ENCODE measurements at regions not wholly inside any gene's neighbourhood (a gene's known extent, or its start where the extent isn't known, plus 50 kb on each side); places are given as distances from the start of the nearest gene placed in this dataset.
A peak's percentile ranks its signal among the peaks of the same experiment; 100 is the strongest.

- Histone ChIP-seq H3K27me3 (ENCODE audit: control insufficient read depth, insufficient read depth, low read length) (no peaks in the 10 kb centered on the region), H3K27ac (ENCODE audit: low read depth in 2 of 2, low read length in 2 of 2) (no peak overlapping the region), H3K4me3 (ENCODE audit: low read length in 3 of 3) (no peak overlapping the region), H3K4me1 (ENCODE audit: control insufficient read depth in 2 of 3, insufficient read depth in 2 of 3, low read depth in 1 of 3, low read length in 3 of 3) (no peaks in the 10 kb centered on the region), H3K9me3 (ENCODE audit: control insufficient read depth in 2 of 3, insufficient read depth in 1 of 3, low read length in 3 of 3) (no peaks in the 10 kb centered on the region), H3K36me3 (ENCODE audit: control insufficient read depth in 2 of 3, insufficient read depth in 3 of 3, low read length in 3 of 3) (no peaks in the 10 kb centered on the region), H3K9ac (ENCODE audit: low read length in 3 of 3) (no peak overlapping the region)
- no peak for TF ChIP-seq CTCF (IDR thresholded peaks at IDR 0.05; ENCODE audit: borderline replicate concordance, extremely low read depth, insufficient read depth)
- no peak for DNase-seq
- no peak for FAIRE-seq
- intact Hi-C loops (cut with DNase I): no loop called here
Observed at GRCh38 chr7:18216270-18216669, 188.6 kb upstream of the PRPS1L1 start.

DNA sequence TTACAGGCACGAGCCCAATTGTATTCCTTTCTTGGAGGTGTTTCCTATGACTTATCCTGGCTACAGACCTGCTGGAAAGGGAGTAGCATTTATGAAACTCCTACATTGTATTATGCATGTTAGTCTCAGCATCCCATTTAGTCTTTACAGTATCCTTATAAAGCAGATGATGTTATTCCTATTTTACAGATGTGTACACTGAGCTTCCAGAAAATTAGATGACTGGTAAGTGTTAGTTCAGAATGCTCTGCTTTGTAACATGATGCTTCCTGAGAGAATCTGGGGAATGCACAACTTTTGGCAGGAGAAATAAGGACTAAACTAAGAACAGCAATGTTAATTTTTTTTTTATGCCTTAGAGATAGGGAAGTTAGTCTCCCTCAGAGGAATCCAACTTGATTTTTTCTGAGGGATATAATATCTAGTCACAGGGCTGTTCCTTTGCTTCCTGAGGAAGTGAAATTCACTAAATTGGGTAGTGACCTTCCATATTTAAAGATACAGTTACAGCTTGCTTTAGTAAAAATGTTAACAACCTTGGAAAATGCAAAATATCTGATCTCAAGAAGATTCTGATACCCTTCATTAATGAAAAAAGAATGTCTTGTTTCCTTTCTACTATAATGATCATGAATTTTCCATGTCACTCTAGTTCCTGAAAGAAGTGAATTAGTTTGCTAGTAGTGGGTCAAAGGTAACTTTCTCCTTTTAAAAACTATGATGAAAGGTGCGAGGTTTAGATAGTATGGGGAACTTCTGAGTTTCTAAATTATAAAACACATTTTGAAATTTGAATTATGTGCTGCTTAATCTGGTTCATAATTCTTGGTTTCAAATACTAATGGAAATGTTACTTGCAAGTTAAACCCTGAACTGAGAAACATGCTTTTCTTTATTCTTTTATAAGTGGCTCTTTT is 194.0 kb upstream of the PRPS1L1 start:
- FAIRE-seq: no peak
- Histone ChIP-seq H3K4me3 (ENCODE audit: low read length in 3 of 3) (no peak overlapping the region), H3K36me3 (ENCODE audit: control insufficient read depth in 2 of 3, insufficient read depth in 3 of 3, low read length in 3 of 3) (no peaks in the 10 kb centered on the region), H3K9me3 (ENCODE audit: control insufficient read depth in 2 of 3, insufficient read depth in 1 of 3, low read length in 3 of 3) (no peaks in the 10 kb centered on the region), H3K4me1 (ENCODE audit: control insufficient read depth in 2 of 3, insufficient read depth in 2 of 3, low read depth in 1 of 3, low read length in 3 of 3) (no peaks in the 10 kb centered on the region), H3K27ac (ENCODE audit: low read depth in 2 of 2, low read length in 2 of 2) (no peak overlapping the region), H3K9ac (ENCODE audit: low read length in 3 of 3) (no peak overlapping the region), H3K27me3 (ENCODE audit: control insufficient read depth, insufficient read depth, low read length) (no peaks in the 10 kb centered on the region)
- intact Hi-C loops (cut with DNase I): no loop called here
- DNase-seq: peak in 1 of 5 donors; percentile 21
- no peak for TF ChIP-seq CTCF (IDR thresholded peaks at IDR 0.05; ENCODE audit: borderline replicate concordance, extremely low read depth, insufficient read depth)

GRCh38 chr7:18222636-18223035 is 195.0 kb upstream of the PRPS1L1 start:
- Histone ChIP-seq H3K27me3 (ENCODE audit: control insufficient read depth, insufficient read depth, low read length) (no peaks in the 10 kb centered on the region), H3K36me3 (ENCODE audit: control insufficient read depth in 2 of 3, insufficient read depth in 3 of 3, low read length in 3 of 3) (no peaks in the 10 kb centered on the region), H3K4me3 (ENCODE audit: low read length in 3 of 3) (no peak overlapping the region), H3K4me1 (ENCODE audit: control insufficient read depth in 2 of 3, insufficient read depth in 2 of 3, low read depth in 1 of 3, low read length in 3 of 3) (no peaks in the 10 kb centered on the region), H3K9me3 (ENCODE audit: control insufficient read depth in 2 of 3, insufficient read depth in 1 of 3, low read length in 3 of 3) (no peaks in the 10 kb centered on the region), H3K9ac (ENCODE audit: low read length in 3 of 3) (no peak overlapping the region), H3K27ac (ENCODE audit: low read depth in 2 of 2, low read length in 2 of 2) (no peak overlapping the region)
- intact Hi-C loops (cut with DNase I): no loop called here
- FAIRE-seq: no peak
- TF ChIP-seq CTCF (IDR thresholded peaks at IDR 0.05; ENCODE audit: borderline replicate concordance, extremely low read depth, insufficient read depth): no peak
- DNase-seq: no peak

Data from kidney (tissue), 13 donors.